HG03103 (cell line): ENCODE measurements at regions not wholly inside any gene's neighbourhood (a gene's known extent, or its start where the extent isn't known, plus 50 kb on each side); places are given as distances from the start of the nearest gene placed in this dataset.

Source experiments
- ATAC-seq: cut with Tn5 transposase; IDR thresholded peaks from one replicate; pipeline ENCODE4 v1.9.1; 2021; ENCODE audit warnings: low read depth; ENCODE audit not compliant: unreplicated experiment

DNA sequence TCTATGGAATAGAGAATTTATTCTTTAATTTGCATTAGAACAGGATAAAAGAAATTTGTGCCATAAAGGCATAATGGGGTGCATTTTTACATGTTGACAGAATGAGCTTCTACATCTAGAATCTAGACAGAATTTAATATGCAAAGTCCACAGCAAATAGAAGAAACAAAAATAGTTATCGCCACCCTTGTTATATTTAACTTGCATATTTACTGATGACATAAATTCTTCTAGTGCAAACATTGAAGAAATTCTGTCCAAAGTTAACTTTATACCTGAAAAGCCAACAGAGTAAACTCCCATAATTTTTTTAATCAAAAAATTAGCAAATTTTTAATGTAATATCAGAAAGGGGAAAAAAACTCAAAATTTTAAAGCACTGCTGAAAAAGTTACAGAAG, 213.7 kb upstream of the ALCAM start:
- no peak for ATAC-seq

DNA sequence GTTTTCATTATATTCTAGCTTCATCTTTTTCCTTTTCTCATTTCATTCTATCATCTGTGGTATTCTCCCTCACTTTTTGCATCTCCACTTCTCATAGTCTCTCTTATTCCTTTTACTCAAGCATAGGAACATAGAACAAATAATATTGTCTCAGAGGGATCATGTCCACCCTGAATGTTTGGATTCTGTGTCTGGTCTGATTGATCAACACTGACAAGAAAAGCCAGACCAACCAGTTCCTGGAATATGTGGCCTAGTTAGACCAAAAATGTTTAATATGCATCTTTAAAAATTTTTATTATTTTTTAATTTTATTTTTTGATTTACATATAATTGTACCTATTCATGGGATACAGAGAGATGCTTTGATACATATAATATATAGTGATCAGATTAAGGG, 212.0 kb upstream of the ALCAM start:
- ATAC-seq = no peak

DNA sequence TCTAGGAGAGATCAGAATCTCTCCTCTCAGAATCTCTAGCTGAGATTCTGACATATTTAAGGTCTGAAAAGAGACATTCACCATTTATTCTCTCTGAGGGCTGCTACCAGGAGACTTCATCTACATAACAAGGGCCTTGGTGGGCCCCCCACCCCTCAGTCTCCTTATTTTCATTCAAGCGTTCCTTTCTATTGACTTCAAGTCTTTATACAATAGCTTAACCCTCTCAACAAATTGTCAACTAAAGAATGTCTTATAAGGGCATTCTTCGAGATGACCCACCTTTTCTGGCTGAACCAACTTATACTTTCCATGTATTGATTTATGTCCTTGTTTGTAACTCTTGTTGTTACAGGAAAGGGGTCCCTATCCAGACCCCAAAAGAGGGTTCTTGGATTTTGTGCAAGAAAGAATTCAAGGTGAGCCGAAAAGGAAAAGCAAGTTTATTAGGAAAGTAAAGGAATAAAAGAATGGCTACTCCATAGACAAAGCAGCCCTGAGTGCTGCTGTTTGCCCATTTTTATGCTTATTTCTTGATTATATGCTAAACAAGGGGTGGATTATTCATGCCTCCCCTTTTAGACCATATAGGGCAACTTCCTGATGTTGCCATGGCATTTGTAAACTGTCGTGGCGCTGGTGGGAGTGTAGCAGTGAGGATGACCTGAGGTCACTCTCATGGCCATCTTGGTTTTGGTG, 209.5 kb upstream of the ALCAM start:
- ATAC-seq = no peak

DNA sequence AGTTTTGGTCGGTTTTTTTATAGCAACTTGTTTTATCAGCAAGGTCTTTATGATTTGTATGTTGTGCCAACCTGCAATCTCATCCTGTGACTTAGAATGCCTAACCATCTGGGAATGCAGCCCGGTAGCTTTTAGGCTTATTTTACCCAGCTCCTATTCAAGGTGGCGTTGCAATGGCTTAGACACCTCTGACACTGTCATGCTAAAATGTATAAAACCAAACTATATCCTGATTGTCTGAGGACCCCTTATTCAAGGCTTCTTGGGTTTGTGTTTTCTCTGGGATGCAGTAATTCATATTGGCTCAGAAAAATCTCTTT, 209.0 kb upstream of the ALCAM start:
- ATAC-seq = no peak

DNA sequence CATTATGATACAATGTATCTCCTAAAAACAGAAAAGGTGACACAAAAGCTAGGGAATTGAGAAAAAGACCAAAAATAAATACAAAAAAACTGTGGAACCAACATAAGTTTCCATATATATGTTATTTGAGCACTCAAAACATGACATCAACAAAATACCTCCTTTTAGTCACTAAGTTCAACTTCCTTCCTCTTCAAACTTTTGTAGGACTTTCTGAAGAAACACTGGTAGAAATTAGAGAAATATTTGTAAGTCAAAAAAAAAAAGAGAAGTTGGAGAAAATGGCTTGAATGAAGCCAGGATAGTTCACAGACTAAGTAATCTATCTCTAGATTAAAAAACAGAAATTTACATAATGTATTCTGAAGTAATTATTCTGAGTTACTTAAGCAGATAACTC, 208.4 kb upstream of the ALCAM start:
- no peak for ATAC-seq

DNA sequence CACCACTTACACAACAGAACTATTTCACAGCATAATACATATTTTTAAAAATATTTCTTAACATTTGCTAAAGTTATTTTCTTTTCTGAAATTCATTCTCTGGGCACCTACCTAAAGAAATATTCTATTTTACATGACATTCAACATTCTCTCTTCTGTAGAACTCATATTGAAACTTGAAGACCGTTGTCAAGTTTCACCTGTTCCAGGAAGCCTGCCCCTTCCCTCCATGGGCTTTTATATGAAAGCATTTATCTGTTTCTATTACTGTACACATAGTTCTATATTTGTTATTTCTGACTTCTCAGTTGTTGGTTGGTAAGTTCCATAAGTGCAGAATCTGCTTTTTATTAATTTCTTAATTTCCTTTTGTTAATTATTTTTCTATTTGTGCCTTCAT, 204.3 kb upstream of the ALCAM start:
- peak; percentile 69 for ATAC-seq

DNA sequence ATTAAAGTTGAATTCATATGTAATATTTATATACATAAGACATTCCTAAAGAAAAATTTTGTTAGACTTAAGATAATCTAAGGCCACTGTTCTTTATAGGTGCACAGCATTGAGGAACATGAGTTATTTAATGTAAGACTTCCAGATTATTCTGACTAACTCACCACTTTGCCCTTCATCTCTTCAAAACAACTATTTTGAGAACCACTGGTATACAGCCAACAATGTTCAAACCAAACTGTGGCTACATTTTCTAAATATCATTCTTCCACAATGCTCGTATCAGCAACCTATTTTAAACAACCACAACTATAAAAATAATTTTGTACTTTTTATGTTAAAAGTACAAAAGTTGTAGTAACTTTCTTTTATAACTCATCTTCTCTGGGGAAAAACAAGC, 199.8 kb upstream of the ALCAM start:
- no peak for ATAC-seq

DNA sequence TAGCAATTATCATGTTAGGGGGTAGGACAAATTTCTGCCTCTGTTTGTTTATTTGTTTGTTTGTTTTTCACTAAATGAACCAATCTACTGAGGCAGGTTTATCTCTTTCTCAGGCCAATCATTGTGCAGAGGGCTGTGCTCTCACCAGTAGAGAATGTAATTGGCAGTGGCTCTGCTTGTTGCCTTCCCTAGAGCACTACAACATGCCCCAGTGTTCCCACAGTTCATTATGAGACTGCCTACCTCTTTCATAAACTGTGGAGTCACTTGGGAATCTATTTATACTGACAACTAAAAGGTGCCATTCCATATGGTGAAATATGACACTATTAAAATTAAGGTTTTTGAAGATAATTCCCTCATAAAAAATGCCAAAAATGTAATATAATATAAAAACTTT, 196.3 kb upstream of the ALCAM start:
- ATAC-seq = no peak

DNA sequence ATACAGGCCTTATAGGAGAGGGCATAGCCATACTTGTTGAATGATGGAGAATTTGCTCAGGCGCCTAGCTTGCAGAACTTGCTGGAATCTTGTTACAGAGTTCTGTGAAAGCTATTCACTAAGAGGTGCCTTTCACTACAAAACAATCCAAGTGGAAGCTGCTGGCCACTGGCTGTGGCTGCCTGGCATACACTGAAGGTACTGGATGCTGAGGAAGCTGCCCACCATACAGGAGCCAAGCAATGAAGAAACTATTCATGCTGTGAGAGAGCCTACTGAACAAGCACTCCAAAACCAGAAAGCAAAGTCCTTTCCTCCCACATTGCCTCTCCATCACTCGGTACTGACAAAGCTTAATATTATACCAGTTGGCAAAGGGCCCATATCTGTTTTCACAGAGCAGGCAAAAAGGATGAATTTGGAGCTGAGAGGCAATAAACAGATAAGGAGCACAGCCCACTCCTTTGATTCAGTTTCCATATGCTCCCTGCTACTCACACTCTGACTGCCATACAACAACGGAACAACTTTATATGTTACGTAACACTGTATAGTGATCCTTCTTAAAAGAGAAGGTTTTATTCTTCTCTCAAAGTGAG, 192.6 kb upstream of the ALCAM start:
- no peak for ATAC-seq

DNA sequence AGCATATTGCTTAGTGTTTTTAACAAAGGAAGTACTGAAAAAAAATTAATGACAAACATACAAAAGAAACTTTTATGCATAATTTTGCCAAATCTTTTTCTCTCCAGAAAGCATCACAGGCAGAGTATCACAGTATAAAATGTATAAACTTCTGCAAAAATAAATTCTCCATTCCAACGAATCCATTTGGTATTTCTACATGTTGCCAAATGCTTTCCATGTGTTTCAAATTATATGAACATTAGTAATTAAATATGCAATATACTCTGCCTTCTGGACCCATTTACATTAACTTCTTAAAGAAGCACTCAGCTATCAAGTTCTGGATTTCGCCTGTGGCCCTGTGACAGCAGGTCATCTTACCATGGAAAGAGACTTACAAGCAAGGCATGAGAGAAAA, 189.1 kb upstream of the ALCAM start:
- ATAC-seq = no peak

DNA sequence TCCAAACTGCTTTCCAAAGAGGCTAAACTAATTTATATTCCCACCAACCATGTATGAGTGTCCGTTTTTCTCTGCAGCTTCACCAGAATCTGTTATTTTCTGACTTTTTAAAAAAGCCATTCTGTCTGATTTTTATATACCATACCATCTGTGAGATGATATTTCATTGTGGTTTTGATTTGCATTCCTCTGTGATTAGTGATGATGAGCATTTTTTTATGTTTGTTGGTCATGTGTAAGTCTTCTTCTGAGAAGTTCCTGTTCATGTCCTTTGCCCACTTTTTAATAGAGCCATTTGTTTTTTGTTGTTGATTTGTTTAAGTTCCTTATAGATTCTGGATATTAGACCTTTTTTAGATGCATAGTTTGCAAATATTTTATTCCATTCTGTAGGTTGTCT, 179.4 kb upstream of the ALCAM start:
- no peak for ATAC-seq

DNA sequence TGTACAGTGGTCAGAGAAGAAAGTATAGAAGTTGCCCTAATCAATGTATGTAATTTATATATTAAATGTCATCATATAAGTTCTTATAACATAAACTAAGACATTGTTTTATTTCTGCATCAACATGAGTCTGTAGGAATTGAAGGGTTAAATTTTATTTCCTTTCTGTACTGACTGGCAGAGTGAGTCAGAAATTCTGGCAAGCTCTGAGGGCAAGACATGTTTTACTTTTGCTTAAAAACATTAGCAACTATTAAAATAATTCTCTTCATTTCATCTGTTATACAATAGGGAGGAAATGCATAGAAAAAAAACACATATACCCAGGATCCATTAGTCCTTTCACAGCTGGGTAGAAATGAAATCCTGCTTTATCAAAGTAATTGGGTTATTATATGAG, 171.4 kb upstream of the ALCAM start:
- ATAC-seq = no peak

DNA sequence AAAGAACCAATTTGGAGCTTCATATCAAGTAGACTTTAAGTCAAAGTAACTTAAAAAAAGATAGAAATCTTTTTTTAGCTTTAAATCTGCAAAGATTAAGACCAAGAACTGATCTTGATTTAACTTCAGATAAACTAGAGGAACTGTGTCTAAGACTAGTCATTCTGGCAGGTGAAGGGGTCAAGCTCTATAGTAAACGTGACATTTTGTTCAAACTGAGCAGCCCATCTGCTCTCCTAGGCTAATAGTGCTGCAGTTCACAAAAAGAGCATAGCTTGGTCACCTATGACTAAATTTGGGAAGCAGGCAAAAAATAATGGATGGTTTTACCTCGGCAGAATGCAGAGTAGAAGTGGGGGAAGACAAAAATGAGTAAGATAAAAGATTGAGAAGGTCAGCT, 168.8 kb upstream of the ALCAM start:
- ATAC-seq = no peak

DNA sequence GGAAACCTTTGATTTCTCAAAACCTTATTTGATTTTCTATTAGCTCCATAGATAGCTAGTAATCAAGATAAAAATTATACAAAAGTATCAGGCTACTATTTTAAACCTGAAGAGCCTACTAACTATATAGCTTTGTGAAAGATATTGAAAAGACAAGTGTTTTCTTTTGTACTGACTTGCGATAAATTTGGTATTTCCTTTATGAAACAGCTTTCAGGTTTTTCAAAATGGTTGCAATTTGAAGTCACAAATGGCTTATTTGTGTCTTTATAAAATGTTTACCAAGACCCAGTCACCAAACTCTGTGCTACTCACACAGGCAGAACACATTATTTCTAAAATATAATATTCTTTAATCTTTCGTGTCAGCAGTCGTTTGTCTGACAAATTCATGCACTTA, 167.5 kb upstream of the ALCAM start:
- no peak for ATAC-seq

DNA sequence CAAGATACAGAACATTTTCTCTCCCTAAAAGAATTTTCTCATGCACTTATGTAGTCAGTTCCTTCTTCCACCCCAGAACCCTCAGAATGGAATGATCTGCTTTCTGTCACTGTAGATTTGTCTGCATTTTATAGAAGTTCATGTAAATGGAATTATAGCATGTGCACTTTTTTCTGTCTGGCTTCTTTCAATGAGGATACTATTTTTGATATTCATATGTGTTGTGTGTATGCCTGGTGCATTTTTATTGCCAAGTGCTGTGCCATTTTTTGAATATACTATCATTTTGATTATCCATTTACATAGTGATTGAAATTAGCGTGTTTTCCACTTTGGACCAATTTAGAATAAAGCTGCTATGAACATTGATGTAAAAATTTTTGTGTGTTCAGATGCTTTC, 156.6 kb upstream of the ALCAM start:
- ATAC-seq = no peak

DNA sequence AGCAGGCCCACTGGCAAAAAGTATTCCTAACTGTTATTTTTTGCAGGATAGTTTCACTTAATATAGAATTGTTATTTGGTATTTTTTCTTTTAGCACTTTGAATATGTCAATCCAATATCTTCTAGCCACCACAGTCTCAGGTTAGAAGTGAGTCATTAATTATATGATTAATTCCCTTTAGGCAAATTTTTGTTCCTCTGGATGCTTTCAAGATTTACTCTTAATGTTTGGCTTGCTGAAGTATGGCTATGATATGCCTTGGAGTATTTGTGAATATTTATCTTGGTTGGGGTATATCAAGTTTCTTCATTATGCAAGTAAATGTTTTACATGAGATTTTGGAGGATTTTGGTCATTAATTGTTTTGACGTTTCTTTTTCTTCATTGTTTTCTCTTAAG, 152.1 kb upstream of the ALCAM start:
- ATAC-seq = no peak

DNA sequence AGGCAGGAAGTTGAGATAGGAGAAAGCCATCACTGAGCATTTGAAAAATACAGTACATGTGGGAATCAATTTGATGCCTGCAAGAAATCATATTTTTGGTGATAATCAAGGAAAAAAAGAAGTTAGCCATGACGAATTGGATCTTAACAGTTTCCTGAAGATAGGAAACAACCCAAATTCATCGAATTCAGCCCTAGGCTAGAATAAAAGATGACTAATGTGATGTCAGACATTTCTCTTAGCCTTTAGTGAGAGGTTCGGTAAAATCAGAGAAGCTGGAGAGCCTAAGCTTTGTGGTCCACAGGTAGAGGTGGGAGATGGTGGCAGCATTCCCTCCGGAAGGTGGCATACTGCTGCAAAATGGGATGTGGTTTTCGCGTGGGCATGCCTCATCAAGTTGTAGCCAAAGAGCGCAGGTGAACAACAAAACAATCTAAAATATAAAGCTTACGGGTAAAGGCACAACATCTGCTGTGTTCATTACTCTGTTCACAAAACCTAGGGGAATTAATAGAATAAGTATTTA, 144.1 kb upstream of the ALCAM start:
- no peak for ATAC-seq

DNA sequence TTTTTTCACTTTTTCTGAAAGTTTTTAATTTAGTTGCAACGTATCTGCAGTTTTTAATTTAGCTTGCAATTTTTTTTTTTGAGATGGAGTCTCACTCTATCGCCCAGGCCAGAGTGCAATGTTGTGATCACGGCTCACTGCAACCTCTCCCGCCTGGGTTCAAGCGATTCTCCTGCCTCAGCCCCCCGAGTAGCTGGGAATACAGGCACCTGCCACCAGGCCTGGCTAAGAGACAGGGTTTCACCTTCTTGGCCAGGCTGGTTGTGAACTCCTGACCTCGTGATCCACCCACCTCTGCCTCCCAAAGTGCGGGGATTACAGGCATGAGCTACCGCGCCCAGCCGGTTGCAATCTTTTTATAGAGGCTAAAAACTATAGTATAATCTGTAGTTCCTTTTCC, 142.9 kb upstream of the ALCAM start:
- no peak for ATAC-seq

DNA sequence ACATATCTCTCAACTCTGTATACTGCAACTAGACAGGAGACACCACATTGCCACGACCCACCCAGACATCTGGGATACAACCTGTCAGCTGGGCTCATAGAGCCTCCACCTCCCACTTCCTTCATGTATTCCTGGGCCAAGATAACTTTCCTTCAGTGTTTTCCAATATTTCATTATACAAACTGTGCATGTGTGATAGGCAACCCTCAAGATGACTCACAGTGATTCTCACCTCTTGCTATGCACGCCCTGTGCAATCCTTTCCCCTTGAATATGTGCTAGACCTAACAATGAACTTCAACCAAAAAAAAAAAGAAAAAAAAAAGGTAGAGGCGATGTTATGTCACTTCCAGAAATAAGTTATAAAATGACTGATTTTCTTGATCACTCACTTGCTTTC, 138.0 kb upstream of the ALCAM start:
- no peak for ATAC-seq

DNA sequence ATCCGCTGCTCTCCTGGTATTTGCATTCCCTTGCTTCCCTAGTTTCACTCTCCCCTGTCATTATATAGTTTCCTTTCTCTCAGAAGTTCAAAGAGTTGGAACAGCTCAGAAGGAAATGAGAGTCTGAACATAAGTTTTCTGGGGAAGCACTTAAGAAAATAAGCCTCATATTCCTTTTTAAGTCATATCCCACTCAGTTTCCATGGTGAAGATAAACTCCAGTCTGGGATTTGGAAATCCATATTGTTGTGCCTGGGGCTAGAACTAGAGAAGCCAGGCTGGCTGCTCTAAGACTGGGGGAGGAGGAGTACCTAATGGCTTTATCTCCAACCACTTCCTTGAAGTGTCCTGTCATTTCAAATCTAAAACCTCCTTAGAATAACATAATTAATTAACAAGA, 134.2 kb upstream of the ALCAM start:
- ATAC-seq = no peak

DNA sequence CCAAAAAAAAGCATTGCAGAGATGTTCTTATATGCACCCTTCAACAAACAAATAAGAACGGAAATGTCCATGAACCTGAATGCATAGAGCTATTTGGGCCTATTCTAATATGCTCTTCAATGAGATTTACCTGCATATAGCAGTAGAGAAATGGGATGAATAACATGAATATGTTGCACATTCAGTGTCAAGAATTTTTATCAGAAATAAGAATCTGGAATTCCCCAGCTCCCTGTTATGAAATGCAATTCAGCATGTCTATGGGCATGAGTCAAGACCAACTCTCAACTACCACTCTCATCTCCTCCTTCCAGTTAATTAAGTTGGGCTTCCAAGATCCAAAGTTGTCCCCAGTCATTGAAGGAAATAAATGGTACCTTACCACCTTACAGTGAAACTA, 133.7 kb upstream of the ALCAM start:
- no peak for ATAC-seq

DNA sequence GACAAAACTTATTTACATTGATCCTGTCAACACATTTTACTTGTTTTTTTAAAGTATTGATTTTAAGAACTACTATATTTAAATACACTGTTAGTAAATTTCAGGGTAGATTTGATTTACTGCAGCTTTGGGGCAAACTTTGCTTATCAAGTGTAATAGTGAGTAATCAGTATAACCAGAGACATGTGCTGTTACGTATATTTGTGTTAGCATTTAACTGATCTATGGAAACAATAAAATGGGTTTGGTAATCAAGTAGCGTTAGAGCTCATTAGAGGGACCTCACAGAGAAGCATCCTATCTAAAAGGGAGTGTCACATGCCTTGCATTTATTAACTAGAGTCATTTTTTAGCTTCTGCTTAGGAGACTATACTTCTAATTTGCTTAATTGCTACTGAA, 131.5 kb upstream of the ALCAM start:
- no peak for ATAC-seq

DNA sequence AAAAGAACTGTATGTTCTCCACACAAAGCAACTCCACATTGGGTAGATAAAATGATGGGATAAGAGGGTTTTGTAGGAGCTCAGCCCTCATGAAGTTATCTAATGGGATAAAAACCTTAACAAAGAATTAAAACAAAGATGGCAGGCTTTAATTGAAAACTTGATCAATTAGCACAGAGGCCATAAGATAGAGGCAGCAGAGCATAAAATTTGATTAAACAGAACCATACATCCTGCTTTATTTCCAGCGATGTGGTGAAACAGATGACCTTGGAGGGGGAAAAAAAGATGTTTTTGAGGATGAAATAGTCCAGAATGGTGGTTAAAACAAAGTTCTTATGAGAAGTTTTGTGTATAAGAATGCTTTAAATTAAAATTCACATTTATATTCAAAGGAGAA, 130.9 kb upstream of the ALCAM start:
- no peak for ATAC-seq
